K562 (cell line): ENCODE measurements at regions not wholly inside any gene's neighbourhood (a gene's known extent, or its start where the extent isn't known, plus 50 kb on each side); places are given as distances from the start of the nearest gene placed in this dataset.

Source experiments
- CBX5 ChIP-seq: IDR thresholded peaks from 2 replicates; pipeline ENCODE4 v1.6.1; 2014; ENCODE audit warnings: low read depth, borderline replicate concordance
- EGR1 ChIP-seq: fragments of 450-650 bp; conservative IDR thresholded peaks from 2 replicates; pipeline ENCODE4 v1.6.1; 2017; ENCODE audit warnings: mild to moderate bottlenecking
- FUS ChIP-seq: fragments of 200-400 bp; formaldehyde crosslinking; optimal IDR thresholded peaks from 2 replicates; pipeline ENCODE3; 2017; ENCODE audit warnings: low read depth, low read length
- GTF3C2 ChIP-seq: IDR thresholded peaks from 3 replicates; pipeline ENCODE4 v1.6.1; 2011; ENCODE audit warnings: borderline replicate concordance, mild to moderate bottlenecking, moderate library complexity; ENCODE audit not compliant: insufficient read length; ENCODE audit errors: extremely low read depth
- HEY1 ChIP-seq: fragments of 250-450 bp; sonication (Bioruptor Pico); IDR thresholded peaks from 2 replicates; pipeline ENCODE4 v1.5.0; 2020; ENCODE audit warnings: mild to moderate bottlenecking, moderate library complexity, borderline replicate concordance
- HMBOX1 ChIP-seq: sonication (generic); IDR thresholded peaks from 2 replicates; pipeline ENCODE4 v1.6.1; 2016
- MAFF ChIP-seq: IDR thresholded peaks from 2 replicates; pipeline ENCODE4 v1.6.1; 2012; ENCODE audit warnings: low read length, improper control_type of control experiment
- MAZ ChIP-seq, 2 experiments: fragments of 450-650 bp in 1 of 2; sonication (generic) in 1 of 2; formaldehyde crosslinking; IDR thresholded peaks in 1 of 2; conservative IDR thresholded peaks in 1 of 2; 2 replicates each; pipeline versions ENCODE4 v1.4.0 to v1.5.0; 2020; ENCODE audit warnings: mild to moderate bottlenecking in 1 of 2, missing genetic modification reagents in 1 of 2
- NONO ChIP-seq, 2 experiments: fragments of 200-400 bp in 1 of 2; fragments of 450-650 bp in 1 of 2; formaldehyde crosslinking in 1 of 2; IDR thresholded peaks; 2 replicates each; pipeline ENCODE4 v1.6.1; 2017; ENCODE audit warnings: low read depth in 2 of 2, mild to moderate bottlenecking in 2 of 2, moderate library complexity in 2 of 2, low read length in 1 of 2
- POLR2G ChIP-seq: fragments of 200-400 bp; formaldehyde crosslinking; IDR thresholded peaks from 2 replicates; pipeline ENCODE4 v1.6.1; 2017; ENCODE audit warnings: low read depth, mild to moderate bottlenecking, antibody characterized with exemption, low read length, moderate library complexity
- TARDBP ChIP-seq: fragments of 450-650 bp; IDR thresholded peaks from 2 replicates; pipeline ENCODE4 v1.6.1; 2016
- ZNF224 ChIP-seq: sonication (generic); formaldehyde crosslinking; IDR thresholded peaks from 2 replicates; pipeline ENCODE4 v1.8.0; 2022; ENCODE audit warnings: mild to moderate bottlenecking, missing genetic modification reagents
- ZNF282 ChIP-seq: sonication (generic); formaldehyde crosslinking; IDR thresholded peaks from 2 replicates; pipeline ENCODE4 v1.8.1; 2023; ENCODE audit warnings: missing genetic modification reagents
- ZNF398 ChIP-seq: fragments of 250-450 bp; sonication (Bioruptor Pico); IDR thresholded peaks from 2 replicates; pipeline ENCODE4 v1.8.0; 2021; ENCODE audit warnings: moderate library complexity, mild to moderate bottlenecking, inconsistent platforms
- ZNF592 ChIP-seq: fragments of 450-650 bp; IDR thresholded peaks from 2 replicates; pipeline ENCODE4 v1.6.1; 2017; ENCODE audit warnings: antibody characterized with exemption, mild to moderate bottlenecking

- TF ChIP-seq ZNF592 (peak; percentile 85), FUS (no peak), ZNF224 (CRISPR knock-in tag) (no peak), NONO (IDR thresholded peaks at IDR 0.05; ENCODE audit: low read depth in 2 of 2, low read length in 1 of 2) (no peak), CBX5 (no peak), HMBOX1 (peak; percentile 100), POLR2G (no peak), EGR1 (0 out of 2 replicates have a peak, but pooled peaks have one; percentile 3), ZNF398 (CRISPR knock-in tag) (no peak), HEY1 (CRISPR knock-in tag) (no peak), MAFF (peak; percentile 21; the same call in 1 of the 2 replicates), MAZ (CRISPR knock-in tag; conservative IDR thresholded peaks at IDR 0.05 in 1 of 2, IDR thresholded peaks at IDR 0.05 in 1 of 2) (peak in 1 of 2 experiments; percentile 56; a peak in 1 of 4 replicates), ZNF282 (no peak), TARDBP (no peak), GTF3C2 (peak; percentile 86)
These were observed 102.9 kb upstream of the ZNF184 start (continued) for GRCh38 chr6:27575594-27576361.
